Tibial artery (tissue), 4 donors: ENCODE measurements at regions not wholly inside any gene's neighbourhood (a gene's known extent, or its start where the extent isn't known, plus 50 kb on each side); places are given as distances from the start of the nearest gene placed in this dataset.

ENCODE experiments used
- DNase-seq, 2 donors: peaks; one replicate each; pipeline ENCODE4 v3.0.0-alpha.2; 2019
- H3K27ac ChIP-seq, 2 donors: fragments of 200-600 bp; sonication (generic) in 1 of 2; 1 replicate in 1 of 2; 2 replicates in 1 of 2; pipeline ENCODE4 v1.5.1; 2018 to 2019; ENCODE audit warnings: mild to moderate bottlenecking in 1 of 2
- H3K27me3 ChIP-seq, 2 donors: fragments of 200-600 bp; sonication (generic) in 1 of 2; one replicate each; pipeline versions ENCODE4 v1.5.1 to v1.6.0; 2016 to 2019
- H3K36me3 ChIP-seq, 3 donors: fragments of 200-600 bp; sonication (generic) in 2 of 3; one replicate each; pipeline ENCODE4 v1.5.1; 2016 to 2019; ENCODE audit warnings: mild to moderate bottlenecking in 2 of 3
- H3K4me1 ChIP-seq, 4 donors: fragments of 200-600 bp; sonication (generic) in 2 of 4; 1 replicate in 3 of 4; 2 replicates in 1 of 4; pipeline ENCODE4 v1.5.1; 2016 to 2019
- H3K4me3 ChIP-seq, 2 donors: fragments of 200-600 bp; sonication (generic) in 1 of 2; 1 replicate in 1 of 2; 2 replicates in 1 of 2; pipeline ENCODE4 v1.5.1; 2018 to 2019; ENCODE audit warnings: mild to moderate bottlenecking in 2 of 2
- H3K9me3 ChIP-seq, 3 donors: fragments of 200-600 bp; sonication (generic) in 1 of 3; one replicate each; pipeline ENCODE4 v1.5.1; 2016 to 2019
- CTCF ChIP-seq, 2 experiments: fragments of 200-600 bp in 1 of 2; fragments of 450-650 bp in 1 of 2; IDR thresholded peaks; one replicate each; pipeline ENCODE4 v1.5.1; 2017 to 2019; ENCODE audit warnings: antibody characterized with exemption in 2 of 2, mild to moderate bottlenecking in 1 of 2, moderate library complexity in 1 of 2
- intact Hi-C: fragments of 100-400 bp; cut with DNase I; formaldehyde crosslinking; loops from one replicate; pipeline ENCODE4 v1.15.0; 2023; ENCODE audit warnings: low total_unique reads

DNA sequence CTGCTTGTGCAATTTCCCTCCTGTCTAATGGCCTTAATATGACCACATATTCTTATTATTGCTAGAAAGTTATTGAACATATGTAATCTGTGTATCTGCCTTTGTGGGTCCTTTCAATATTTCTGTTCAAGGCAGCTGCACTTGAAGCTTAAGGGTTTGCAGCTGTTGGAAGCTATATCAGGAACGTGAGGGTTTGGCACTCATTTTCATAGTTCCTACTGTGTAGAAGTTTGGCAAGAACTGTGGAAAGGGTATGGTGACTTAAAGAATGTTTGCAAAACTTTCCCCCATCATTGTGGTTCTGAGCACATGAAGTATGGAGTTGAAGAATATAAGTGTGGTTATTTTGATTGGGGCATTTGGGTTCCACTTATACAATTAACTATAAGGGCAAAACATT lies 144.7 kb upstream of the SEMA3A start:
- Histone ChIP-seq H3K27ac (no peak overlapping the region), H3K27me3 (no peaks in the 10 kb centered on the region), H3K4me1 (no peaks in the 10 kb centered on the region), H3K9me3 (no peaks in the 10 kb centered on the region), H3K4me3 (no peak overlapping the region), H3K36me3 (no peaks in the 10 kb centered on the region)
- intact Hi-C loops = no loop called here
- no peak for TF ChIP-seq CTCF (IDR thresholded peaks at IDR 0.05)
- no peak for DNase-seq

DNA sequence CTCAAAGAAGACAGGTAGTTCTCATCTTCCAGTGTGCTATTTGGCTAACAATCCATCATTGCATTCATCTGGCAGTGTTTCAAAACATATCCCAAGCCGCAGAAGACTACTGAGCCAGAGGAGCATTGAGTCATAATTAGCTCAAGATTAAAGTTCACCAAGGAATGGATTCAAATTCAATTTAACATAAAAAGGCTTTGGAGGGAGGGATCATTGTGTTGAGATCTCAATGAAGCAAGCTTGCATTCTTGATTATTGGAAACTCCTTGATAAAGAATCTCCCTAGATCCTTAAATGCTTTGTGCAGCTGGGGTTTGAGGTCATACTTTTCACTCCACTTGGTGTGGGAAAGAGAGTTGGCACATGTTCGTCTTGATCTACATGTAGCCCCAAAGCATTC lies 142.8 kb upstream of the SEMA3A start:
- Histone ChIP-seq H3K27me3 (no peaks in the 10 kb centered on the region), H3K27ac (no peak overlapping the region), H3K9me3 (no peaks in the 10 kb centered on the region), H3K4me3 (no peak overlapping the region), H3K36me3 (no peaks in the 10 kb centered on the region), H3K4me1 (no peaks in the 10 kb centered on the region)
- DNase-seq = no peak
- intact Hi-C loops = no loop called here
- TF ChIP-seq CTCF (IDR thresholded peaks at IDR 0.05) = no peak

DNA sequence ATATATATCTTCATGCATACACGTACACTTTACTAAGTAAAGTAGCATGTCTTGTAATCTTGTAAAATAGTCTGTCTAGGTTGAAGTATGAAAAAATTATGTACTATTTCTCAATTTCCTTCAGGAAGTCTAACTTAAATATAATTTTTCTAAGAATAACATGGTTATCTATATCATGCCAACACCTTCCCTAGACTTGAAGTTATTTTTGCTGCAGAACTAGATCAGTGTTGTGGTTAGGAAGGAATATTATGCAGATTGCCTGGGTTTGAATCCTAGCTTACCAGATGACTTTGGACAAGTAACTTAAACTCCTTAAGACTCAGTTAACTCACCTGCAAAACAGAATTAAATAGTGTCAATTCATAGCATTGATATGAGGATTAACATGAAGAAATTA lies 142.2 kb upstream of the SEMA3A start:
- TF ChIP-seq CTCF (IDR thresholded peaks at IDR 0.05) = no peak
- H3K9me3 ChIP-seq = no peaks in the 10 kb centered on the region
- no peak for DNase-seq
- H3K27me3 ChIP-seq = no peaks in the 10 kb centered on the region
- H3K4me3 ChIP-seq = no peak overlapping the region
- H3K4me1 ChIP-seq = no peaks in the 10 kb centered on the region
- no peak overlapping the region for H3K27ac ChIP-seq
- no peaks in the 10 kb centered on the region for H3K36me3 ChIP-seq
- intact Hi-C loops = no loop called here

DNA sequence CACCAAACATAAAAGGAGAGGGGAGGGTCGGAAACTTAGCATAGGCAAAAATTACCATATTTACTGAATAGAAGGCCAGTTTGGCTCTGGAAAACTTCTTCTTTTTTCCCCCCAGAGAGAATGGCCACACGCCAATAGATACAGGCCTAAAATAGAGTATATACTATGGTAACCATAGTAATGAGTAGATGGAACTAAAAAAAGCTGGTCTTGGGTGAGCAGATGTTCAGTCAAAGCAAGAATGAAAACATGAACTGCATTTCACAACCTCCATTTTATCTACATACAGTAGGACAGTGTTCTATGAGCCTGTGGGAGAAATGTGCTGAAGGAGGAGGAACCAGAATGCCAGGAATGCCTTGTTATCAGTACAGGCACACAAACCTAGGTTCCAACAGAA lies 141.7 kb upstream of the SEMA3A start:
- H3K9me3 ChIP-seq = no peaks in the 10 kb centered on the region
- H3K4me3 ChIP-seq = no peak overlapping the region
- no peak overlapping the region for H3K27ac ChIP-seq
- H3K27me3 ChIP-seq = no peaks in the 10 kb centered on the region
- intact Hi-C loops = no loop called here
- H3K36me3 ChIP-seq = no peaks in the 10 kb centered on the region
- H3K4me1 ChIP-seq = no peaks in the 10 kb centered on the region
- no peak for TF ChIP-seq CTCF (IDR thresholded peaks at IDR 0.05)
- DNase-seq = no peak

DNA sequence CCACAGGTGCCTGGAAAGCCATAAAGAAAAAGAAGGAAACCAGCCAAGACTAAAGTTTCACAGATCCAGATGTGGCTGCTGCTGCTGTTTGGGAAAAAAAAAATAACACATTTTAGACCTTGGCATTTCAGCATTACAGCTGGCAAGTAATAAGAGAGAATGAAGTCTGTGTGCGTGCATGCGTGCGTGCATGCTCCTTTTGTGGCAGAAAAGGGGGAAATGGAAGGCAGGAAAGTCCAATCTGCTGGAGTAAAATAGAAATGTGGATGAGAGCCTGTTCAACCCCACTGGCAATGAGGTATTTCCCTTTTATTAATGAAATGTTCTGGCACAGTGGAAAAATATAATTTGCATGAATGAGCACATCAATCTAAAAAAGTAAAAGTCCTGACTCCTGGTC lies 137.0 kb upstream of the SEMA3A start:
- H3K27me3 ChIP-seq = no peaks in the 10 kb centered on the region
- intact Hi-C loops = no loop called here
- TF ChIP-seq CTCF (IDR thresholded peaks at IDR 0.05) = no peak
- H3K27ac ChIP-seq = no peak overlapping the region
- H3K4me3 ChIP-seq = no peak overlapping the region
- no peaks in the 10 kb centered on the region for H3K4me1 ChIP-seq
- H3K36me3 ChIP-seq = no peaks in the 10 kb centered on the region
- DNase-seq = no peak
- no peaks in the 10 kb centered on the region for H3K9me3 ChIP-seq

DNA sequence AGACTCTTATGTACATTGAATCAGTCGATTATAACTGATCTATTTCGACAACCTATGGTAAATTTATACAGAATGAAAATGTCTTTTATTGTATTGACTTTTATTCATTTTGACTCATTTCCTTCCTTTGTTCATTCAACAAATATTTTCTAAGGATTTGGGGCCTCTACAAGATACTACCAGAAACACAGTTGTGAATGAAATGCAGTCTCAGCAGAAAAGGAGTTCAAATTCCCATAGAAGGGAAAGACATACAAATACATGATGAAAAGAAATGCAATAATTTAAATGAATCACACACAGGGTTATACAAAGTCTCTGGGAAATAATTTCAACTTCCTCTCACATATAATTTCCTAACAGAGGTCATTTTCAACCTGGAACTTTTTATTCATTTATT lies 134.0 kb upstream of the SEMA3A start:
- DNase-seq = no peak
- H3K27ac ChIP-seq = no peak overlapping the region
- H3K36me3 ChIP-seq = no peaks in the 10 kb centered on the region
- intact Hi-C loops = no loop called here
- H3K4me1 ChIP-seq = no peaks in the 10 kb centered on the region
- H3K4me3 ChIP-seq = no peak overlapping the region
- no peak for TF ChIP-seq CTCF (IDR thresholded peaks at IDR 0.05)
- H3K9me3 ChIP-seq = no peaks in the 10 kb centered on the region
- no peaks in the 10 kb centered on the region for H3K27me3 ChIP-seq
